PFSK-1 (cell line): ENCODE measurements at regions not wholly inside any gene's neighbourhood (a gene's known extent, or its start where the extent isn't known, plus 50 kb on each side); places are given as distances from the start of the nearest gene placed in this dataset.

ENCODE experiments used
- POLR2AphosphoS5 ChIP-seq: IDR thresholded peaks from 2 replicates; pipeline ENCODE4 v1.6.1; 2012; ENCODE audit warnings: low read depth, mild to moderate bottlenecking, control low read depth, low read length, moderate library complexity
- TAF1 ChIP-seq: IDR thresholded peaks from 2 replicates; pipeline ENCODE4 v1.6.1; 2012; ENCODE audit warnings: low read length, control low read depth, borderline replicate concordance; ENCODE audit not compliant: insufficient read depth
- TF ChIP-seq, protein P1 (sequence below), 2 experiments: IDR thresholded peaks; 2 replicates each; pipeline versions ENCODE4 v1.6.1 to v1.8.0; 2011 to 2012; ENCODE audit warnings: low read depth in 2 of 2, low read length in 2 of 2, control low read depth in 1 of 2, inconsistent platforms in 1 of 2, mild to moderate bottlenecking in 1 of 2, moderate library complexity in 1 of 2; ENCODE audit not compliant: insufficient read depth in 1 of 2

GRCh38 chr12:115417610-115418009, 733.6 kb upstream of the TBX3 start:
- TF ChIP-seq POLR2AphosphoS5 (no peak), TAF1 (no peak)
- TF ChIP-seq, protein P1, sequence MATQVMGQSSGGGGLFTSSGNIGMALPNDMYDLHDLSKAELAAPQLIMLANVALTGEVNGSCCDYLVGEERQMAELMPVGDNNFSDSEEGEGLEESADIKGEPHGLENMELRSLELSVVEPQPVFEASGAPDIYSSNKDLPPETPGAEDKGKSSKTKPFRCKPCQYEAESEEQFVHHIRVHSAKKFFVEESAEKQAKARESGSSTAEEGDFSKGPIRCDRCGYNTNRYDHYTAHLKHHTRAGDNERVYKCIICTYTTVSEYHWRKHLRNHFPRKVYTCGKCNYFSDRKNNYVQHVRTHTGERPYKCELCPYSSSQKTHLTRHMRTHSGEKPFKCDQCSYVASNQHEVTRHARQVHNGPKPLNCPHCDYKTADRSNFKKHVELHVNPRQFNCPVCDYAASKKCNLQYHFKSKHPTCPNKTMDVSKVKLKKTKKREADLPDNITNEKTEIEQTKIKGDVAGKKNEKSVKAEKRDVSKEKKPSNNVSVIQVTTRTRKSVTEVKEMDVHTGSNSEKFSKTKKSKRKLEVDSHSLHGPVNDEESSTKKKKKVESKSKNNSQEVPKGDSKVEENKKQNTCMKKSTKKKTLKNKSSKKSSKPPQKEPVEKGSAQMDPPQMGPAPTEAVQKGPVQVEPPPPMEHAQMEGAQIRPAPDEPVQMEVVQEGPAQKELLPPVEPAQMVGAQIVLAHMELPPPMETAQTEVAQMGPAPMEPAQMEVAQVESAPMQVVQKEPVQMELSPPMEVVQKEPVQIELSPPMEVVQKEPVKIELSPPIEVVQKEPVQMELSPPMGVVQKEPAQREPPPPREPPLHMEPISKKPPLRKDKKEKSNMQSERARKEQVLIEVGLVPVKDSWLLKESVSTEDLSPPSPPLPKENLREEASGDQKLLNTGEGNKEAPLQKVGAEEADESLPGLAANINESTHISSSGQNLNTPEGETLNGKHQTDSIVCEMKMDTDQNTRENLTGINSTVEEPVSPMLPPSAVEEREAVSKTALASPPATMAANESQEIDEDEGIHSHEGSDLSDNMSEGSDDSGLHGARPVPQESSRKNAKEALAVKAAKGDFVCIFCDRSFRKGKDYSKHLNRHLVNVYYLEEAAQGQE (IDR thresholded peaks at IDR 0.05; ENCODE audit: insufficient read depth in 1 of 2, low read depth in 2 of 2, low read length in 2 of 2), result no peak
